Keratinocyte (primary cell): ENCODE measurements at regions not wholly inside any gene's neighbourhood (a gene's known extent, or its start where the extent isn't known, plus 50 kb on each side); places are given as distances from the start of the nearest gene placed in this dataset.

Experiments used
- DNase-seq: peaks from one replicate; pipeline ENCODE4 v3.0.0-alpha.2; 2011; ENCODE audit warnings: low read depth, missing footprints, low spot score
- FAIRE-seq: peaks from 2 replicates; lab custom pipeline; 2011; peaks lifted over from hg19 to GRCh38; lab: Jason Lieb, UNC
- H2AFZ ChIP-seq: 2 replicates; pipeline ENCODE4 v1.6.0; 2012; ENCODE audit warnings: low read length, control low read depth, inconsistent platforms; ENCODE audit not compliant: control insufficient read depth
- H3K27ac ChIP-seq: 2 replicates; pipeline ENCODE4 v1.5.1; 2011; ENCODE audit warnings: low read length; ENCODE audit not compliant: control insufficient read depth, insufficient read depth
- H3K27me3 ChIP-seq: 3 replicates; pipeline ENCODE4 v1.6.0; 2011; ENCODE audit warnings: low read length; ENCODE audit not compliant: control insufficient read depth, insufficient read depth; ENCODE audit errors: extremely low read depth
- H3K36me3 ChIP-seq, 2 experiments: 2 replicates in 1 of 2; 3 replicates in 1 of 2; pipeline ENCODE4 v1.5.1; 2011; ENCODE audit warnings: low read length in 2 of 2, mild to moderate bottlenecking in 1 of 2; ENCODE audit not compliant: control insufficient read depth in 2 of 2, insufficient read depth in 2 of 2; ENCODE audit errors: extremely low read depth in 1 of 2
- H3K4me1 ChIP-seq: 3 replicates; pipeline ENCODE4 v1.5.1; 2011; ENCODE audit warnings: low read length; ENCODE audit not compliant: control insufficient read depth, insufficient read depth; ENCODE audit errors: extremely low read depth
- H3K4me2 ChIP-seq: 3 replicates; pipeline ENCODE4 v1.6.0; 2011; ENCODE audit warnings: low read depth, low read length; ENCODE audit not compliant: control insufficient read depth, insufficient read depth; ENCODE audit errors: extremely low read depth
- H3K4me3 ChIP-seq, 3 experiments: fragments of 200-600 bp in 1 of 3; sonication (generic) in 1 of 3; 2 replicates in 2 of 3; 3 replicates in 1 of 3; pipeline ENCODE4 v1.5.1; 2011 to 2016; ENCODE audit warnings: low read length in 3 of 3, mild to moderate bottlenecking in 3 of 3, control low read depth in 2 of 3, inconsistent platforms in 1 of 3, low read depth in 1 of 3, mixed read lengths in 1 of 3, mixed run types in 1 of 3, moderate library complexity in 1 of 3; ENCODE audit not compliant: control insufficient read depth in 2 of 3, insufficient read depth in 2 of 3; ENCODE audit errors: extremely low read depth in 1 of 3
- H3K79me2 ChIP-seq: 2 replicates; pipeline ENCODE4 v1.6.0; 2012; ENCODE audit warnings: low read length; ENCODE audit not compliant: control insufficient read depth, insufficient read depth
- H3K9ac ChIP-seq: 3 replicates; pipeline ENCODE4 v1.6.0; 2011; ENCODE audit warnings: low read length; ENCODE audit not compliant: control insufficient read depth, insufficient read depth; ENCODE audit errors: extremely low read depth
- H3K9me1 ChIP-seq: 3 replicates; pipeline ENCODE4 v1.6.0; 2011; ENCODE audit warnings: low read length; ENCODE audit not compliant: control insufficient read depth, insufficient read depth; ENCODE audit errors: extremely low read depth
- H3K9me3 ChIP-seq: 2 replicates; pipeline ENCODE4 v1.5.1; 2012; ENCODE audit warnings: low read depth, low read length; ENCODE audit not compliant: control insufficient read depth
- H4K20me1 ChIP-seq: 3 replicates; pipeline ENCODE4 v1.6.0; 2011; ENCODE audit warnings: low read length; ENCODE audit not compliant: control insufficient read depth, insufficient read depth; ENCODE audit errors: extremely low read depth
- CTCF ChIP-seq, 3 experiments: IDR thresholded peaks in 1 of 3; conservative IDR thresholded peaks in 1 of 3; optimal IDR thresholded peaks in 1 of 3; 2 replicates in 2 of 3; 3 replicates in 1 of 3; pipeline versions ENCODE3 to v1.5.1; 2011; ENCODE audit warnings: low read length in 3 of 3, mild to moderate bottlenecking in 3 of 3, moderate library complexity in 2 of 3, control low read depth in 1 of 3, inconsistent platforms in 1 of 3; ENCODE audit not compliant: insufficient read depth in 2 of 3; ENCODE audit errors: extremely low read depth in 1 of 3
- EZH2 ChIP-seq: IDR thresholded peaks from one replicate; pipeline ENCODE4 v1.6.1; 2012; ENCODE audit warnings: inconsistent platforms, mild to moderate bottlenecking, low read length, moderate library complexity
- dilution Hi-C: fragments of 300-500 bp; cut with MboI; formaldehyde crosslinking; loops from one replicate; pipeline ENCODE4 v1.7.0; 2020; ENCODE audit warnings: low sequenced_read_pairs; ENCODE audit not compliant: extremely low pct_ligation_motif_present

- H3K79me2 ChIP-seq, result no peaks in the 10 kb centered on the region
- no peak overlapping the region for H3K27ac ChIP-seq
- H3K9me1 ChIP-seq, result no peaks in the 10 kb centered on the region
- peak overlapping the region; percentile 29 for H2AFZ ChIP-seq
- FAIRE-seq, result no peak
- dilution Hi-C loops, result no loop called here
- no peaks in the 10 kb centered on the region for H3K9me3 ChIP-seq
- DNase-seq, result no peak
- no peak overlapping the region for H3K4me3 ChIP-seq
- no peaks in the 10 kb centered on the region for H4K20me1 ChIP-seq
- H3K27me3 ChIP-seq, result no peaks in the 10 kb centered on the region
- H3K4me1 ChIP-seq, result no peaks in the 10 kb centered on the region
- TF ChIP-seq EZH2 (no peak), CTCF (optimal IDR thresholded peaks at IDR 0.05 in 1 of 3, IDR thresholded peaks at IDR 0.05 in 1 of 3, conservative IDR thresholded peaks at IDR 0.05 in 1 of 3; ENCODE audit: extremely low read depth in 1 of 3, insufficient read depth in 2 of 3, low read length in 3 of 3) (no peak)
- no peak overlapping the region for H3K9ac ChIP-seq
- no peak overlapping the region for H3K4me2 ChIP-seq
- no peaks in the 10 kb centered on the region for H3K36me3 ChIP-seq
These were observed 185.5 kb downstream of the SMC2 start for GRCh38 chr9:104279535-104280177.

- no peak for TF ChIP-seq EZH2
- TF ChIP-seq CTCF (optimal IDR thresholded peaks at IDR 0.05 in 1 of 3, IDR thresholded peaks at IDR 0.05 in 1 of 3, conservative IDR thresholded peaks at IDR 0.05 in 1 of 3; ENCODE audit: extremely low read depth in 1 of 3, insufficient read depth in 2 of 3, low read length in 3 of 3), result no peak
- no peak for FAIRE-seq
- no peaks in the 10 kb centered on the region for H3K36me3 ChIP-seq
- no peaks in the 10 kb centered on the region for H3K27me3 ChIP-seq
- H3K4me1 ChIP-seq, result no peaks in the 10 kb centered on the region
- H3K9ac ChIP-seq, result no peak overlapping the region
- H3K9me1 ChIP-seq, result no peaks in the 10 kb centered on the region
- H3K79me2 ChIP-seq, result no peaks in the 10 kb centered on the region
- no peak for DNase-seq
- H3K9me3 ChIP-seq, result no peaks in the 10 kb centered on the region
- no peak overlapping the region for H3K27ac ChIP-seq
- H3K4me2 ChIP-seq, result no peak overlapping the region
- no peaks in the 10 kb centered on the region for H4K20me1 ChIP-seq
- H2AFZ ChIP-seq, result no peak overlapping the region
- H3K4me3 ChIP-seq, result no peak overlapping the region
- dilution Hi-C loops, result no loop called here
These were observed 186.1 kb downstream of the SMC2 start for GRCh38 chr9:104280178-104280560.
